Smooth muscle cell (in vitro differentiated cells): ENCODE measurements at regions not wholly inside any gene's neighbourhood (a gene's known extent, or its start where the extent isn't known, plus 50 kb on each side); places are given as distances from the start of the nearest gene placed in this dataset.

Experiments
- DNase-seq: peaks from one replicate; lab custom pipeline; 2025; ENCODE audit not compliant: unreplicated experiment; lab: John Stamatoyannopoulos, UW
- H2AFZ ChIP-seq: fragments of 200-600 bp; sonication (generic); 2 replicates; pipeline ENCODE4 v1.6.0; 2016; ENCODE audit warnings: antibody characterized with exemption, low read depth, mild to moderate bottlenecking
- H3F3A ChIP-seq: fragments of 200-600 bp; sonication (generic); 2 replicates; pipeline ENCODE4 v1.6.0; 2017; ENCODE audit warnings: antibody characterized with exemption, low read depth
- H3K27ac ChIP-seq: fragments of 200-600 bp; sonication (generic); 2 replicates; pipeline ENCODE4 v1.5.1; 2016; ENCODE audit warnings: low read depth, mild to moderate bottlenecking
- H3K27me3 ChIP-seq: fragments of 200-600 bp; sonication (generic); 2 replicates; pipeline ENCODE4 v1.6.1; 2016; ENCODE audit warnings: low read depth, mild to moderate bottlenecking
- H3K36me3 ChIP-seq: fragments of 200-600 bp; sonication (generic); 2 replicates; pipeline ENCODE4 v1.5.1; 2016; ENCODE audit warnings: low read depth
- H3K4me1 ChIP-seq: fragments of 200-600 bp; sonication (generic); 2 replicates; pipeline ENCODE4 v1.5.1; 2016; ENCODE audit warnings: low read depth
- H3K4me2 ChIP-seq: fragments of 200-600 bp; sonication (generic); 2 replicates; pipeline ENCODE4 v1.6.0; 2016; ENCODE audit warnings: mild to moderate bottlenecking
- H3K4me3 ChIP-seq: fragments of 200-600 bp; sonication (generic); 2 replicates; pipeline ENCODE4 v1.5.1; 2016; ENCODE audit warnings: mild to moderate bottlenecking
- H3K79me2 ChIP-seq: fragments of 200-600 bp; sonication (generic); 2 replicates; pipeline ENCODE4 v1.6.0; 2016; ENCODE audit warnings: low read depth, mild to moderate bottlenecking
- H3K9ac ChIP-seq: fragments of 200-600 bp; sonication (generic); 2 replicates; pipeline ENCODE4 v1.6.0; 2016; ENCODE audit warnings: low read depth
- H3K9me3 ChIP-seq: fragments of 200-600 bp; sonication (generic); replicated peaks from 2 replicates; pipeline ENCODE4 v1.5.1; 2016; ENCODE audit warnings: low read depth
- H4K20me1 ChIP-seq: fragments of 200-600 bp; sonication (generic); 2 replicates; pipeline ENCODE4 v1.6.0; 2016; ENCODE audit warnings: low read depth
- WGBS: methylation state at CpG from one replicate; pipeline ENCODE4 v1.1.7; 2016; ENCODE audit warnings: low lambda C conversion rate; 5-methylcytosine and 5-hydroxymethylcytosine counted together
- TF ChIP-seq, protein P1 (sequence below): fragments of 200-600 bp; sonication (generic); IDR thresholded peaks from 2 replicates; pipeline ENCODE4 v1.5.1; 2017; ENCODE audit warnings: borderline replicate concordance, mild to moderate bottlenecking, antibody characterized with exemption; ENCODE audit not compliant: insufficient read depth, poor library complexity, severe bottlenecking

DNA sequence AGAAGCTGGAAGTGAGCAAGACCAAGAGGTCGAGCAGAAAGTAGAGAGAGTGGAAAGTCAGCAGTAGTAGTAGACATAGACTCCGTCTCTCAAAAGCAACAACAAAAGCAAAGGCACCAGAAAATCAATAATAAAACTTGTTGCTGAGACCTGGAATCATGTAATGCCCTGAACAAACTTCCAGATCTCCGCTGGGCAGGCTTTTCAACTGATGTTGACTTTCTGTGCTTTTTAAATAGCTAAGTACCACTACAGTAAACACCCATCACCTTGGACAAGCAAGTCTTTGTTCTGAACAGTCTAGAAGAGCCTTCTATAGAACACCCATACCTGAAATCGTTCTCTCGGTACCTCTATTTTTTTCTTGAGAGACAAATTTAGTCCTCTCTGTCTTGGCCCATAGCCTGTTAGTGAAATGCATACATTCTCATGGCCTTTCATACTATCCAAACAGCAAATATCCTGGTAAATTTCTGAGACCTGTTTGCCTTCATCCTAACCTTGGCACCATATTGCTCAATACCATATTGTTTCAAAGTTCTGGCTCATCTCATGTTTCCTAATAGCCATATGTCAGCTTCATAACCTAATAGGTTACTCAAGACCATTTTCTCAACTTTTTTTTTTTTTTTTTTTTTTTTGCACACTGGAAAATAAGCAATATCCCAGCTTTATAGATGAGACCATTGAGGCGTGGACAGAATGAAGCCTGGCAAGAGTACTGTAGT, 200.6 kb upstream of the RBPJ start:
- TF ChIP-seq, protein P1, sequence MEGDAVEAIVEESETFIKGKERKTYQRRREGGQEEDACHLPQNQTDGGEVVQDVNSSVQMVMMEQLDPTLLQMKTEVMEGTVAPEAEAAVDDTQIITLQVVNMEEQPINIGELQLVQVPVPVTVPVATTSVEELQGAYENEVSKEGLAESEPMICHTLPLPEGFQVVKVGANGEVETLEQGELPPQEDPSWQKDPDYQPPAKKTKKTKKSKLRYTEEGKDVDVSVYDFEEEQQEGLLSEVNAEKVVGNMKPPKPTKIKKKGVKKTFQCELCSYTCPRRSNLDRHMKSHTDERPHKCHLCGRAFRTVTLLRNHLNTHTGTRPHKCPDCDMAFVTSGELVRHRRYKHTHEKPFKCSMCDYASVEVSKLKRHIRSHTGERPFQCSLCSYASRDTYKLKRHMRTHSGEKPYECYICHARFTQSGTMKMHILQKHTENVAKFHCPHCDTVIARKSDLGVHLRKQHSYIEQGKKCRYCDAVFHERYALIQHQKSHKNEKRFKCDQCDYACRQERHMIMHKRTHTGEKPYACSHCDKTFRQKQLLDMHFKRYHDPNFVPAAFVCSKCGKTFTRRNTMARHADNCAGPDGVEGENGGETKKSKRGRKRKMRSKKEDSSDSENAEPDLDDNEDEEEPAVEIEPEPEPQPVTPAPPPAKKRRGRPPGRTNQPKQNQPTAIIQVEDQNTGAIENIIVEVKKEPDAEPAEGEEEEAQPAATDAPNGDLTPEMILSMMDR: no peak
- peaks cover 16% of the 10 kb centered on the region for H3K27me3 ChIP-seq
- H3K36me3 ChIP-seq: no peaks in the 10 kb centered on the region
- no peaks in the 10 kb centered on the region for H4K20me1 ChIP-seq
- H3K9ac ChIP-seq: no peak overlapping the region
- no peak overlapping the region for H3K27ac ChIP-seq
- H3K4me3 ChIP-seq: no peak overlapping the region
- H3K4me2 ChIP-seq: no peak overlapping the region
- WGBS: 98% methylated on average over 6 of the region's 6 CpGs
- H2AFZ ChIP-seq: no peak overlapping the region
- no peaks in the 10 kb centered on the region for H3F3A ChIP-seq
- no peak for DNase-seq
- H3K79me2 ChIP-seq: no peaks in the 10 kb centered on the region
- no peaks in the 10 kb centered on the region for H3K9me3 ChIP-seq
- no peaks in the 10 kb centered on the region for H3K4me1 ChIP-seq

DNA sequence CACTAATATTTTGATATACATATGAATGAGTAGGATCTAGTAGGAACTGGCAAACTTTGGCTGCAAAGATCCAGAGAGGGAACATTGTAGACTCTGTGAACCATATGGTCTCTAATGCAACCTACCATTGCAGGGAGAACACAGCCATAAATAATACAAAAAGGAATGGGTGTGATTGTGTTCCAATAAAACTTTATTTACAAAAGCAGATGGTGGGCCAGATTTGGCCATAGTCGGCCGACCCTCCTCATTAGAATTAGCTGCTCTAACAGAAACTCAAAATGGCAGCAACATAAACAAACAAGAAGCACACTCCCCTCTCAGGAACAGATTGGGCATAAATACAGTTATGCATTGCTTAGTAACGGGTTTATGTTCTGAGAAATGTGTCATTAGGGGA, 198.1 kb upstream of the RBPJ start:
- Histone ChIP-seq H3K27ac (no peak overlapping the region), H3K4me1 (no peaks in the 10 kb centered on the region), H3K9ac (no peak overlapping the region), H3F3A (no peaks in the 10 kb centered on the region), H3K4me3 (no peak overlapping the region), H3K4me2 (no peak overlapping the region), H3K79me2 (no peaks in the 10 kb centered on the region), H2AFZ (no peak overlapping the region), H3K36me3 (no peaks in the 10 kb centered on the region), H3K9me3 (no peaks in the 10 kb centered on the region), H4K20me1 (no peaks in the 10 kb centered on the region), H3K27me3 (peaks cover 8% of the 10 kb centered on the region)
- 90% methylated on average over 3 of the region's 3 CpGs for WGBS
- DNase-seq: no peak
- TF ChIP-seq, protein P1: no peak

DNA sequence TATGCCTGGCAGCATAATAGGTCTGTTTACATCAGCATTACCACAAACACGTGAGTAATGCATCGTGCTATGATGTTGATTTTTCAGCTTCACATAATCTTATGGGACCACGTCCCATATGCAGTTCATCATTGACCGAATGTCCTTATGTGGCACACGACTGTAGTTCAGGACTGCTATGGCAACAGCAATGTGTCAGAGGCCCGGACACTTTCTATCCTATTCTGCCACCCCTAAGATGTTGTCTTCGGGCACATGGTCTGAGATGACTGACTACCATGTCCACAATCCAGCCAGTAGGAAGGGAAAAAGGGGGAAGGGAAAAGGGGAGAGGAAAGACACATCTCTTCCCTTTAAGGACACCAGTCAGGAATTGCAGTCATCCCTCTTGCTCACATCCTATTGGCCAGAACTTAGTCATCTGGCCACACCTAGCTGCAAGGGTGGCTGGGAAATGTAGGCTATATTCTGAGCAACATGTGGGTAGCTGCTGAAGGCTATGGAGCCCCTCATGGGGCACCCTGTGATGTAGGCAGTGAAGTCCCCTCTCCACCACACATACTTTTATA, 196.0 kb upstream of the RBPJ start:
- WGBS: 93% methylated on average over 7 of the region's 7 CpGs
- no peak overlapping the region for H3K9ac ChIP-seq
- H3K4me2 ChIP-seq: no peak overlapping the region
- no peaks in the 10 kb centered on the region for H3K36me3 ChIP-seq
- H3K79me2 ChIP-seq: no peaks in the 10 kb centered on the region
- no peaks in the 10 kb centered on the region for H3F3A ChIP-seq
- H3K4me1 ChIP-seq: no peaks in the 10 kb centered on the region
- no peak overlapping the region for H3K4me3 ChIP-seq
- DNase-seq: no peak
- H3K27ac ChIP-seq: no peak overlapping the region
- H4K20me1 ChIP-seq: no peaks in the 10 kb centered on the region
- no peaks in the 10 kb centered on the region for H3K27me3 ChIP-seq
- no peaks in the 10 kb centered on the region for H3K9me3 ChIP-seq
- TF ChIP-seq, protein P1: no peak
- H2AFZ ChIP-seq: no peak overlapping the region

DNA sequence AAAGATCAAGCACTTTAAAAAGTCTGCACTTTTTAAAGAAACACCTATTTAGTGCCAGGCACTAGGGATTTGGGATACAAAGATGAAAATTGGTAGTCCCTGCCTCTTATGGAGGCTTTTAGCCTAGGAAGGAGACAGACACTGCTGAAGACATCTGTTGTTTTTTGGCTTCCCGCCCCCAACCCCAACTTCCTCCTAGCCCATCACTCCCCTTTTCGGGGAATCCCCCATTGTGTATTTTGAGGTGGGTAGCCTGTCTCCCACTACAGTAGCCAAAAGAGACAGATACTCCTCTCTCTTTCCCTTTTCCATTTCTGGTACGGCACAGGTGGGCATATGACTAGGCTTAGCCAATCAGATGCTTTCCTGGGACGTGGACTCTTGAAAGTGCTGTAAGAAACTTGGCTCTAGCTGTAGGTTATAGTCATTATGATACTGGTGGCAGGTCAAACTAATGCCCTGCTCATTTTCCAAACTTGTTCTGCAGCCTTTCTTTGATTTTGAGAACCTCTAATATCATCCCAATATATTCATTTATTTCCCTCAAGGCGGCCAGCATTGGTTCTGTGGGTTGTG, 194.6 kb upstream of the RBPJ start:
- Histone ChIP-seq H3K27ac (no peak overlapping the region), H3K9ac (no peak overlapping the region), H3K9me3 (no peaks in the 10 kb centered on the region), H4K20me1 (no peaks in the 10 kb centered on the region), H3K36me3 (no peaks in the 10 kb centered on the region), H3K4me2 (no peak overlapping the region), H3K27me3 (no peaks in the 10 kb centered on the region), H3K4me3 (no peak overlapping the region), H2AFZ (no peak overlapping the region), H3K79me2 (no peaks in the 10 kb centered on the region), H3F3A (no peaks in the 10 kb centered on the region), H3K4me1 (no peaks in the 10 kb centered on the region)
- TF ChIP-seq, protein P1: no peak
- WGBS: 87% methylated on average over 5 of the region's 5 CpGs
- DNase-seq: no peak
